NCI-H2029 treated with DMSO at 0.1 percent for 48 hours (cell line): ENCODE measurements at regions not wholly inside any gene's neighbourhood (a gene's known extent, or its start where the extent isn't known, plus 50 kb on each side); places are given as distances from the start of the nearest gene placed in this dataset.
"Not testable (repeated sequence)": the region's sequence is repeated elsewhere in the genome, so short reads cannot be mapped to it uniquely, and the experiment has no call there.

ENCODE experiments used
- DNase-seq: peaks from one replicate; lab custom pipeline; 2025; lab: John Stamatoyannopoulos, UW

GRCh38 chr4:141534985-141535384 is 101.4 kb upstream of the IL15 start:
- no peak for DNase-seq

- DNase-seq = no peak
Observed at GRCh38 chr4:141538001-141538400, 98.4 kb upstream of the IL15 start.

GRCh38 chr4:141540643-141541042 is 95.7 kb upstream of the IL15 start:
- no peak for DNase-seq

- DNase-seq = no peak
Observed at GRCh38 chr4:141541851-141542250, 94.5 kb upstream of the IL15 start.

- no peak for DNase-seq
Observed at GRCh38 chr4:141543176-141543575, 93.2 kb upstream of the IL15 start.

- DNase-seq = no peak
Observed at GRCh38 chr4:141543706-141544105, 92.7 kb upstream of the IL15 start.

- DNase-seq = no peak
Observed at GRCh38 chr4:141548791-141549190, 87.6 kb upstream of the IL15 start.

GRCh38 chr4:141560056-141560455 is 76.3 kb upstream of the IL15 start:
- DNase-seq = no peak

GRCh38 chr4:141562649-141563048 is 73.7 kb upstream of the IL15 start:
- DNase-seq = no peak

- no peak for DNase-seq
Observed at GRCh38 chr4:141563723-141564122, 72.7 kb upstream of the IL15 start.

- not testable (repeated sequence) for DNase-seq
Observed at GRCh38 chr4:141564961-141565360, 71.4 kb upstream of the IL15 start.

GRCh38 chr4:141565379-141566089 is 70.8 kb upstream of the IL15 start:
- DNase-seq = no peak

GRCh38 chr4:141567326-141567915 is 69.0 kb upstream of the IL15 start:
- DNase-seq = no peak

GRCh38 chr4:141569141-141569540 is 67.2 kb upstream of the IL15 start:
- DNase-seq = no peak

- no peak for DNase-seq
Observed at GRCh38 chr4:141570290-141570689, 66.1 kb upstream of the IL15 start.

GRCh38 chr4:141571362-141571761 is 65.0 kb upstream of the IL15 start:
- no peak for DNase-seq

GRCh38 chr4:141571793-141572192 is 64.6 kb upstream of the IL15 start:
- DNase-seq = no peak

- DNase-seq = no peak
Observed at GRCh38 chr4:141573678-141574077, 62.7 kb upstream of the IL15 start.

- no peak for DNase-seq
Observed at GRCh38 chr4:141575884-141576283, 60.5 kb upstream of the IL15 start.

GRCh38 chr4:141576585-141577110 is 59.7 kb upstream of the IL15 start:
- no peak for DNase-seq

- no peak for DNase-seq
Observed at GRCh38 chr4:141578451-141578850, 57.9 kb upstream of the IL15 start.

- DNase-seq = no peak
Observed at GRCh38 chr4:141580523-141580922, 55.9 kb upstream of the IL15 start.
